Hematopoietic multipotent progenitor cell treated with erythropoietin and hydrocortisone succinate and interleukin-3 and kit ligand, for 8 days (in vitro differentiated cells): ENCODE measurements at regions not wholly inside any gene's neighbourhood (a gene's known extent, or its start where the extent isn't known, plus 50 kb on each side); places are given as distances from the start of the nearest gene placed in this dataset.

Experiments used
- DNase-seq: peaks from one replicate; pipeline ENCODE4 v3.0.0-alpha.2; 2015

- peak; percentile 17 for DNase-seq
These were observed 60.9 kb upstream of the NECTIN1 start for GRCh38 chr11:119789766-119790407.

- DNase-seq, result peak; percentile 49
These were observed 60.0 kb upstream of the NECTIN1 start for GRCh38 chr11:119788911-119789560.

- DNase-seq, result no peak
These were observed 59.3 kb upstream of the NECTIN1 start for GRCh38 chr11:119788096-119788883.

GRCh38 chr11:119787074-119787461 is 58.1 kb upstream of the NECTIN1 start:
- DNase-seq, result no peak

GRCh38 chr11:119786431-119787073 is 57.6 kb upstream of the NECTIN1 start:
- DNase-seq, result no peak

- peak; percentile 43 for DNase-seq
These were observed 56.1 kb upstream of the NECTIN1 start for GRCh38 chr11:119785131-119785530.

GRCh38 chr11:119784421-119784820 is 55.4 kb upstream of the NECTIN1 start:
- peak; percentile 89 for DNase-seq

- peak; percentile 48 for DNase-seq
These were observed 54.7 kb upstream of the NECTIN1 start for GRCh38 chr11:119783466-119784400.

GRCh38 chr11:119782739-119783072 is 53.7 kb upstream of the NECTIN1 start:
- DNase-seq, result no peak

GRCh38 chr11:119782006-119782738 is 53.2 kb upstream of the NECTIN1 start:
- DNase-seq, result no peak

- DNase-seq, result no peak
These were observed 51.4 kb upstream of the NECTIN1 start for GRCh38 chr11:119780222-119780953.

GRCh38 chr11:119779195-119780071 is 50.4 kb upstream of the NECTIN1 start:
- DNase-seq, result no peak
